ENCODE measurements at regions not wholly inside any gene's neighbourhood (a gene's known extent, or its start where the extent isn't known, plus 50 kb on each side); places are given as distances from the start of the nearest gene placed in this dataset.

GRCh38 chr2:64859312-64860212 lies 129.6 kb upstream of the SLC1A4 start:
- DNase-seq: peak; percentile 73

GRCh38 chr2:64860276-64860885 lies 128.8 kb upstream of the SLC1A4 start:
- no peak for DNase-seq

GRCh38 chr2:64860936-64861335 lies 128.3 kb upstream of the SLC1A4 start:
- DNase-seq: no peak

- DNase-seq: no peak
Observed at GRCh38 chr2:64861452-64862397, 127.5 kb upstream of the SLC1A4 start.

GRCh38 chr2:64862623-64863022 lies 126.6 kb upstream of the SLC1A4 start:
- DNase-seq: no peak

GRCh38 chr2:64863097-64863820 lies 125.9 kb upstream of the SLC1A4 start:
- no peak for DNase-seq

GRCh38 chr2:64865073-64865830 lies 123.9 kb upstream of the SLC1A4 start:
- peak; percentile 94 for DNase-seq

GRCh38 chr2:64865831-64866345 lies 123.3 kb upstream of the SLC1A4 start:
- no peak for DNase-seq

GRCh38 chr2:64866797-64867196 lies 122.4 kb upstream of the SLC1A4 start:
- DNase-seq: no peak

- no peak for DNase-seq
Observed at GRCh38 chr2:64867253-64867996, 121.8 kb upstream of the SLC1A4 start.

- DNase-seq: no peak
Observed at GRCh38 chr2:64869126-64869525, 120.1 kb upstream of the SLC1A4 start.

- peak; percentile 90 for DNase-seq
Observed at GRCh38 chr2:64873472-64873924, 115.7 kb upstream of the SLC1A4 start.

GRCh38 chr2:64874593-64874992 lies 114.6 kb upstream of the SLC1A4 start:
- no peak for DNase-seq

- DNase-seq: no peak
Observed at GRCh38 chr2:64875368-64875767, 113.8 kb upstream of the SLC1A4 start.

- DNase-seq: no peak
Observed at GRCh38 chr2:64876137-64876647, 113.0 kb upstream of the SLC1A4 start.

- no peak for DNase-seq
Observed at GRCh38 chr2:64879745-64880144, 109.5 kb upstream of the SLC1A4 start.

GRCh38 chr2:64880193-64880951 lies 108.8 kb upstream of the SLC1A4 start:
- no peak for DNase-seq

GRCh38 chr2:64881037-64881492 lies 108.1 kb upstream of the SLC1A4 start:
- no peak for DNase-seq

GRCh38 chr2:64887565-64887964 lies 101.6 kb upstream of the SLC1A4 start:
- DNase-seq: no peak
